ENCODE measurements at regions not wholly inside any gene's neighbourhood (a gene's known extent, or its start where the extent isn't known, plus 50 kb on each side); places are given as distances from the start of the nearest gene placed in this dataset.
"Not testable (repeated sequence)": the region's sequence is repeated elsewhere in the genome, so short reads cannot be mapped to it uniquely, and the experiment has no call there.

GRCh38 chr1:120557605-120558302 lies 142.9 kb downstream of the NBPF8 start:
- peak; percentile 43 for ATAC-seq

GRCh38 chr1:120558303-120559060 lies 143.6 kb downstream of the NBPF8 start:
- TF ChIP-seq ZNF70 (CRISPR knock-in tag; IDR thresholded peaks at IDR 0.05), result peak; percentile 50; the same call in 1 of the 2 replicates
- ATAC-seq, result peak; percentile 89

GRCh38 chr1:120561767-120562166 lies 146.9 kb downstream of the NBPF8 start:
- not testable (repeated sequence) for ATAC-seq

GRCh38 chr1:120565396-120565795 lies 150.6 kb downstream of the NBPF8 start:
- not testable (repeated sequence) for ATAC-seq

GRCh38 chr1:120567620-120568019 lies 152.8 kb downstream of the NBPF8 start:
- ATAC-seq, result peak; percentile 97

GRCh38 chr1:120575201-120575600 lies 148.5 kb upstream of the NBPF26 start:
- not testable (repeated sequence) for ATAC-seq

GRCh38 chr1:120582135-120582534 lies 141.6 kb upstream of the NBPF26 start:
- ATAC-seq, result not testable (repeated sequence)

GRCh38 chr1:120586053-120586452 lies 137.7 kb upstream of the NBPF26 start:
- ATAC-seq, result not testable (repeated sequence)

- not testable (repeated sequence) for ATAC-seq
Measured at GRCh38 chr1:120588811-120589210, 134.9 kb upstream of the NBPF26 start.

GRCh38 chr1:120591774-120592173 lies 132.0 kb upstream of the NBPF26 start:
- not testable (repeated sequence) for ATAC-seq

GRCh38 chr1:120592943-120593342 lies 130.8 kb upstream of the NBPF26 start:
- peak; percentile 87 for ATAC-seq

GRCh38 chr1:120593648-120594047 lies 130.1 kb upstream of the NBPF26 start:
- ATAC-seq, result peak; percentile 62

- peak; percentile 80 for ATAC-seq
Measured at GRCh38 chr1:120598331-120598951, 125.3 kb upstream of the NBPF26 start.

- ATAC-seq, result not testable (repeated sequence)
Measured at GRCh38 chr1:120599511-120599910, 124.2 kb upstream of the NBPF26 start.

- ATAC-seq, result not testable (repeated sequence)
Measured at GRCh38 chr1:120600442-120601041, 123.2 kb upstream of the NBPF26 start.

- ATAC-seq, result not testable (repeated sequence)
Measured at GRCh38 chr1:120607882-120608281, 115.9 kb upstream of the NBPF26 start.

GRCh38 chr1:120608314-120609014 lies 115.3 kb upstream of the NBPF26 start:
- ATAC-seq, result peak; percentile 73

GRCh38 chr1:120609015-120609573 lies 114.7 kb upstream of the NBPF26 start:
- ATAC-seq, result peak; percentile 39

GRCh38 chr1:120609834-120610233 lies 113.9 kb upstream of the NBPF26 start:
- ATAC-seq, result peak; percentile 78

- peak; percentile 49 for ATAC-seq
Measured at GRCh38 chr1:120614931-120615639, 108.7 kb upstream of the NBPF26 start.

- ATAC-seq, result not testable (repeated sequence)
Measured at GRCh38 chr1:120617493-120617892, 106.3 kb upstream of the NBPF26 start.
